ENCODE measurements at regions not wholly inside any gene's neighbourhood (a gene's known extent, or its start where the extent isn't known, plus 50 kb on each side); places are given as distances from the start of the nearest gene placed in this dataset.
"Not testable (repeated sequence)": the region's sequence is repeated elsewhere in the genome, so short reads cannot be mapped to it uniquely, and the experiment has no call there.

- DNase-seq = no peak
These were observed 254.9 kb upstream of the ARRDC3 start for GRCh38 chr5:91638010-91638409.

GRCh38 chr5:91635950-91636734 lies 253.0 kb upstream of the ARRDC3 start:
- DNase-seq = no peak

- DNase-seq = no peak
These were observed 249.8 kb upstream of the ARRDC3 start for GRCh38 chr5:91632871-91633270.

GRCh38 chr5:91611746-91612145 lies 228.6 kb upstream of the ARRDC3 start:
- DNase-seq = no peak

GRCh38 chr5:91607675-91608074 lies 224.6 kb upstream of the ARRDC3 start:
- no peak for DNase-seq

- DNase-seq = no peak
These were observed 216.7 kb upstream of the ARRDC3 start for GRCh38 chr5:91599863-91600262.

- no peak for DNase-seq
These were observed 215.1 kb upstream of the ARRDC3 start for GRCh38 chr5:91598216-91598615.

GRCh38 chr5:91595424-91595823 lies 212.3 kb upstream of the ARRDC3 start:
- DNase-seq = no peak

GRCh38 chr5:91591076-91591475 lies 208.0 kb upstream of the ARRDC3 start:
- no peak for DNase-seq

GRCh38 chr5:91586232-91586631 lies 203.1 kb upstream of the ARRDC3 start:
- DNase-seq = no peak

GRCh38 chr5:91584352-91584751 lies 201.2 kb upstream of the ARRDC3 start:
- DNase-seq = no peak

- not testable (repeated sequence) for DNase-seq
These were observed 182.9 kb upstream of the ARRDC3 start for GRCh38 chr5:91566012-91566411.

- no peak for DNase-seq
These were observed 179.8 kb upstream of the ARRDC3 start for GRCh38 chr5:91562922-91563321.

GRCh38 chr5:91541696-91542095 lies 158.6 kb upstream of the ARRDC3 start:
- DNase-seq = no peak

- DNase-seq = no peak
These were observed 155.1 kb upstream of the ARRDC3 start for GRCh38 chr5:91538179-91538578.

GRCh38 chr5:91535499-91535898 lies 152.4 kb upstream of the ARRDC3 start:
- DNase-seq = no peak

GRCh38 chr5:91534332-91534731 lies 151.2 kb upstream of the ARRDC3 start:
- DNase-seq = no peak

- DNase-seq = no peak
These were observed 149.7 kb upstream of the ARRDC3 start for GRCh38 chr5:91532779-91533178.

- DNase-seq = no peak
These were observed 149.2 kb upstream of the ARRDC3 start for GRCh38 chr5:91532281-91532680.

GRCh38 chr5:91528831-91529230 lies 145.7 kb upstream of the ARRDC3 start:
- DNase-seq = no peak

GRCh38 chr5:91521785-91522184 lies 138.7 kb upstream of the ARRDC3 start:
- no peak for DNase-seq

- no peak for DNase-seq
These were observed 138.2 kb upstream of the ARRDC3 start for GRCh38 chr5:91521334-91521733.

- DNase-seq = no peak
These were observed 131.3 kb upstream of the ARRDC3 start for GRCh38 chr5:91514400-91514799.

- no peak for DNase-seq
These were observed 120.2 kb upstream of the ARRDC3 start for GRCh38 chr5:91503321-91503720.

GRCh38 chr5:91500758-91501157 lies 117.6 kb upstream of the ARRDC3 start:
- no peak for DNase-seq
